ENCODE measurements at regions not wholly inside any gene's neighbourhood (a gene's known extent, or its start where the extent isn't known, plus 50 kb on each side); places are given as distances from the start of the nearest gene placed in this dataset.

DNA sequence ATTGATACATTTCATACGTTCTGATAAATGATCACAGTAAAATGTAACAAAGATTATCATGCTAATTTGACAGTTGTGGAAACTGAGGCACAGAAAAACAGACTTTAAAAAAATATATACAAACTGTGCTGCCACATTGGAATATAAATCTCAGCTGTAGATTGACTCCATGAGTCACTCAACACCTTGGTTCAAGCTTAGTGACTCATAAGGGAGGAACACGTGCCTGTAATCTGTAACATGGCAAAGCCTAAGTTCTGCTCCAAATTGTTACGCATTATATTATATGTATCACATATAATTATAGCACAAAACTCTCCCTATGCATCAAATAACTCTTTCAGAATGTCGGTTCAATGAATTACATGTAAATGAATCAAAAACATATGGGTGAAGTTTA is 1047.5 kb downstream of the GATA3 start:
- WGBS, 3 donors = 60 to 74% (median 72%) methylated on average over 4 of the region's 4 CpGs
- no peak for TF ChIP-seq EP300 (IDR thresholded peaks at IDR 0.05)
- TF ChIP-seq, protein P1, sequence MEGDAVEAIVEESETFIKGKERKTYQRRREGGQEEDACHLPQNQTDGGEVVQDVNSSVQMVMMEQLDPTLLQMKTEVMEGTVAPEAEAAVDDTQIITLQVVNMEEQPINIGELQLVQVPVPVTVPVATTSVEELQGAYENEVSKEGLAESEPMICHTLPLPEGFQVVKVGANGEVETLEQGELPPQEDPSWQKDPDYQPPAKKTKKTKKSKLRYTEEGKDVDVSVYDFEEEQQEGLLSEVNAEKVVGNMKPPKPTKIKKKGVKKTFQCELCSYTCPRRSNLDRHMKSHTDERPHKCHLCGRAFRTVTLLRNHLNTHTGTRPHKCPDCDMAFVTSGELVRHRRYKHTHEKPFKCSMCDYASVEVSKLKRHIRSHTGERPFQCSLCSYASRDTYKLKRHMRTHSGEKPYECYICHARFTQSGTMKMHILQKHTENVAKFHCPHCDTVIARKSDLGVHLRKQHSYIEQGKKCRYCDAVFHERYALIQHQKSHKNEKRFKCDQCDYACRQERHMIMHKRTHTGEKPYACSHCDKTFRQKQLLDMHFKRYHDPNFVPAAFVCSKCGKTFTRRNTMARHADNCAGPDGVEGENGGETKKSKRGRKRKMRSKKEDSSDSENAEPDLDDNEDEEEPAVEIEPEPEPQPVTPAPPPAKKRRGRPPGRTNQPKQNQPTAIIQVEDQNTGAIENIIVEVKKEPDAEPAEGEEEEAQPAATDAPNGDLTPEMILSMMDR (IDR thresholded peaks at IDR 0.05) = no peak
- no peak for TF ChIP-seq POLR2A (IDR thresholded peaks at IDR 0.05)
- DNase-seq = no peak
- Histone ChIP-seq H3K9me3 (no peaks in the 10 kb centered on the region), H3K27ac (no peak overlapping the region), H3K4me1 (ENCODE audit: insufficient read depth) (no peaks in the 10 kb centered on the region), H3K27me3 (no peaks in the 10 kb centered on the region), H3K36me3 (no peaks in the 10 kb centered on the region), H3K4me3 (no peak overlapping the region)
- intact Hi-C loops (cut with DNase I) = no loop called here

- 20 to 32% (median 22%) methylated on average over 4 of the region's 4 CpGs for WGBS, 3 donors
- intact Hi-C loops (cut with DNase I) = no loop called here
- H3K36me3 ChIP-seq = no peaks in the 10 kb centered on the region
Observed at GRCh38 chr10:9103301-9103700, 1048.8 kb downstream of the GATA3 start.

DNA sequence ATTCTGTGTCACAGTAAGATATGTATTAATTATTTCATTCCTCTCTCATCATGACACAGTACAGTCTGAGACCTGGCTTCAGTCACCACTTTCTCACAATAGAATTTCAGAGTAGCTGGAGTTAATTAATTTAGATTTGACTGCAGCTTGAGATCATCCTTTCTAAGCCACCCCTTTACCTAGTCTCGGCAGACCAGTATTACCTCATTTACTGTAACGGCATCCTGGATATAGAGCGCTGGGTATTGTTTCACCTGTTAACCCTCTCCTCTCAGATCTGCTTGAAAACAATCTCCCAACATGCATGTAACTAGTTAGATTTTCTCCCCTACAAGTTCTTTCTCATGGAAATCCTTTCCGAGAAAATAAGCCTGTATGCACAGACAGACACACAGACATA is 1057.5 kb downstream of the GATA3 start:
- 11 to 18% (median 12%) methylated on average over 4 of the region's 4 CpGs for WGBS, 3 donors
- intact Hi-C loops (cut with DNase I) = no loop called here
- no peak for DNase-seq

More at GRCh38 chr10:9103301-9103700, 1048.8 kb downstream of the GATA3 start:
- H3K4me3 ChIP-seq = no peak overlapping the region
- no peak overlapping the region for H3K27ac ChIP-seq
- DNase-seq = no peak
- H3K27me3 ChIP-seq = no peaks in the 10 kb centered on the region
- H3K9me3 ChIP-seq = no peaks in the 10 kb centered on the region
- TF ChIP-seq POLR2A (IDR thresholded peaks at IDR 0.05) (no peak), EP300 (IDR thresholded peaks at IDR 0.05) (no peak)
- TF ChIP-seq, protein P1 (IDR thresholded peaks at IDR 0.05) = no peak
- H3K4me1 ChIP-seq (ENCODE audit: insufficient read depth) = no peaks in the 10 kb centered on the region

GRCh38 chr10:9126728-9127127 is 1072.2 kb downstream of the GATA3 start:
- no peaks in the 10 kb centered on the region for H3K27me3 ChIP-seq
- no peak overlapping the region for H3K27ac ChIP-seq
- H3K4me1 ChIP-seq (ENCODE audit: insufficient read depth) = no peaks in the 10 kb centered on the region
- DNase-seq = no peak
- H3K9me3 ChIP-seq = no peaks in the 10 kb centered on the region
- intact Hi-C loops (cut with DNase I) = no loop called here
- no peaks in the 10 kb centered on the region for H3K36me3 ChIP-seq
- 68 to 77% (median 72%) methylated on average over 4 of the region's 4 CpGs for WGBS, 3 donors
- TF ChIP-seq EP300 (IDR thresholded peaks at IDR 0.05) (no peak), POLR2A (IDR thresholded peaks at IDR 0.05) (no peak)
- TF ChIP-seq, protein P1 (IDR thresholded peaks at IDR 0.05) = no peak
- H3K4me3 ChIP-seq = no peak overlapping the region

More for the DNA sequence above, 1057.5 kb downstream of the GATA3 start:
- Histone ChIP-seq H3K4me3 (no peak overlapping the region), H3K36me3 (no peaks in the 10 kb centered on the region), H3K4me1 (ENCODE audit: insufficient read depth) (no peaks in the 10 kb centered on the region), H3K27me3 (no peaks in the 10 kb centered on the region), H3K9me3 (no peaks in the 10 kb centered on the region), H3K27ac (no peak overlapping the region)
- TF ChIP-seq, protein P1 (IDR thresholded peaks at IDR 0.05) = no peak
- TF ChIP-seq EP300 (IDR thresholded peaks at IDR 0.05) (no peak), POLR2A (IDR thresholded peaks at IDR 0.05) (no peak)
